ENCODE measurements at regions not wholly inside any gene's neighbourhood (a gene's known extent, or its start where the extent isn't known, plus 50 kb on each side); places are given as distances from the start of the nearest gene placed in this dataset.

DNA sequence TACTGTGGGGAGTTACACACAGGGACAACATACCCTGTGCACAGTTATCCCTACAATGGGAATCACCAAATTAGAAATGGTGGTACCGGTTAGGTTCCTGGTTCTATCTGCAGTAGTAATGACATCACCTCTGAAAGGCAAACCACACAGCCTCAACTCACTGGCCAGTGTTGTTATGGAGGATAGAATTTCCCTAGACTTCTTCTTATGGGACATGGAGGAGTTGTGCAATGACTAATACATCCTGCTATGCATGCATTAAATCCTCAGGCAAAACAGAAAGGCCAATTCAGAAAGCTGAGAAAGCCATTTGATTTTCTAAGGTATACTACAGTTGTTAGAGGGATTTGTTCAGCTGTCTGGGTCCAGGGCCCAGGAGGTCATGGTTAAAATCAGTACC, 439.3 kb downstream of the TMX3 start (continued):
- TF ChIP-seq ATF2 (IDR thresholded peaks at IDR 0.05; ENCODE audit: low read length) (no peak), POU5F1 (IDR thresholded peaks at IDR 0.05; ENCODE audit: low read depth, low read length) (no peak), FOSL1 (IDR thresholded peaks at IDR 0.05; ENCODE audit: insufficient read depth, low read depth, low read length) (no peak), CHD1 (IDR thresholded peaks at IDR 0.05; ENCODE audit: low read depth, low read length) (no peak)
